GM19324 (cell line): ENCODE measurements at regions not wholly inside any gene's neighbourhood (a gene's known extent, or its start where the extent isn't known, plus 50 kb on each side); places are given as distances from the start of the nearest gene placed in this dataset.

Source experiments
- ATAC-seq: cut with Tn5 transposase; IDR thresholded peaks from one replicate; pipeline ENCODE4 v1.9.1; 2021; ENCODE audit warnings: mild to moderate bottlenecking, moderate library complexity; ENCODE audit not compliant: unreplicated experiment, low FRiP score

DNA sequence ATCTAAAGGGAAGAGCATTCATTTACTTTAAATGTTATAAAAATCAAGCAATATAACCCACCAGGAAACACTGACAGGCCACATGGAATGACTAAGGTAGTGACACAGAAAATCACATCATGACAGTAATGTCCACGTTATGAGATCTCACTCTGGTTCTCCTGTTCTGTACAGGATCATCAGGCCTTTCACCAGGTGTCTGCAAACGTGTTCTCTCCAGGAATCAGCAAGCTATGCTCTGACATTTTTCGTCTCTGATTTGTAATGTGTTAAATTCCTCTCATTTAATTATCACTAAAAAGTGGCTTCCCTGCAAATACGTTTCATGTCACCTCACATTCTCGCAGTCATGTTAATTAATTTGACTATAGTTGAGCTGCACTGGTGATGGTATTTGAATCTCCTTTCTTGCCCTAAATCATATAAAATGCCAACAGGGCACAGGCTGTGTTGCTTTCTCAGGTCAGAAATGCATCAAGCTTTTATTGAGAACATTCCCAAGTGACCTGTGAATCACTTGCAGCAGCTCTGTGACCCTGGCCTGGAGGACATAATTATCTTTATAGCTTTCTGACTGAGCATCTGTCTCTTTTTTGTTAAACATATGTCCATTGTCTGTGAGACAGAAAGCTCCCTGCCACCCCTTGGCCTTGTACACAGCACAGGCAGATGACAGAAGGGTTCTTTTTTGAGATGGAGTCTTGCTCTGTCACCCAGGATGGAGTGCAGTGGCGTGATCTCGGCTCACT is 196.2 kb downstream of the DIRAS2 start:
- no peak for ATAC-seq

DNA sequence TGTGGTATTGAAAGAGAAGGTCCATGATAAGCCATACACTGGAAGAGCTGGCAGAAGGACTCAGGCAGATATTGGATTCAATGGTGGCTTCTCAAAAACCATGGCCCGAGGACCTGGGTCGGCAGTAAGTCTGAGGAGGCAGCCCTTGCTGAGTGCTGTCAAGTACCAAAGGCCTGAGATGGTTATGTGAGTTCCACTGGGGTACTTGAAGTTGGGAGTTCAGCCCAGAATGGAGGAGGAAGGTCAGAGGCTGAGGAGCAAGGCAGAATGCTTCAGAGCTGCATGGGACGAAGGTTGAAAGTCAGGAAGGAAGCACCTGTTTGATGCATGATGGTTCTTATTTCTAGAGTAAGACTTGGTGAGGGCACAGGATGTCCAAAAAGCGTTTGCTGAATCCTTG is 194.9 kb downstream of the DIRAS2 start:
- ATAC-seq, result no peak

- no peak for ATAC-seq
Measured at GRCh38 chr9:90449213-90449925, 193.3 kb downstream of the DIRAS2 start.

GRCh38 chr9:90451804-90452203 is 190.8 kb downstream of the DIRAS2 start:
- ATAC-seq, result no peak

DNA sequence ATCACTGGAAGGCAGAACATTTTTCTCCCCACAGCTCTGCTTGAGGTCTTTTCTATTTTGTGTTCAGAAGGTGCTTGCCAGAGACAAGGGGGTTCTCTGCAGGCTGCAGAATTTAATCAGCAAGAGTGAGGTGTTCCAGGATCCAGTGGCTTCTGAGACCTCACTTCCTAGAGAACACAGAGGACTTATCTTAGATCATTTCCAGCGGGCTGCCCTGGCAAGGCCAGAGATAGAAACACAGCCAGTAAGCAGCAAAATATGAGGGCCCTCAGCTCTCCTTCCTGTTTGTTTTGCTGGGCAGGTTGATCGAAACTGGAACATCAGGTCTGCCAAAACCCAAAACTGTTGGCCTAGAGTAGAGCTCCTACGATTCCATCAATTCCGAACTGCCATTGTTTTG is 187.3 kb downstream of the DIRAS2 start:
- ATAC-seq, result no peak

GRCh38 chr9:90457386-90458190 is 185.0 kb downstream of the DIRAS2 start:
- no peak for ATAC-seq

DNA sequence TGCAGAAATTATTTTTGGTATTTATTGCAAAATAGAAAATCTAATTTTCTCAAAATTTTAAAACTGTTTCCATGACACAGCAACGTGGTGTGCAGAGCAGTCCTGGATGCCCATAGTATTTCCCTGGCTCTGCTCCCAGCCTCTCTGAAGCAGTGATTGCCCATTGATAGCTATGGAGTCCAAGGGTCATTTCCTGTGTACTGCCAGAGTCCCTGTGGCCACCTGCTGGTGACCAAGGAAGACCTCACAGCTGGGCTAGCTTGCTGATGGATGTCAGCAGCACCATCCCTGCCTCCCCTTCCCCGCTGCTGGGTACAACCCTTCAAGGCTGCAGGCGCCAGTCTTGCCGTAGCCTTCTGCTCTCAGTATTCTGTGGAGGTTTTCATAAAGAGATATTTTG is 184.1 kb downstream of the DIRAS2 start:
- ATAC-seq, result no peak

- ATAC-seq, result peak; percentile 69
Measured at GRCh38 chr9:90459321-90459720, 183.3 kb downstream of the DIRAS2 start.

DNA sequence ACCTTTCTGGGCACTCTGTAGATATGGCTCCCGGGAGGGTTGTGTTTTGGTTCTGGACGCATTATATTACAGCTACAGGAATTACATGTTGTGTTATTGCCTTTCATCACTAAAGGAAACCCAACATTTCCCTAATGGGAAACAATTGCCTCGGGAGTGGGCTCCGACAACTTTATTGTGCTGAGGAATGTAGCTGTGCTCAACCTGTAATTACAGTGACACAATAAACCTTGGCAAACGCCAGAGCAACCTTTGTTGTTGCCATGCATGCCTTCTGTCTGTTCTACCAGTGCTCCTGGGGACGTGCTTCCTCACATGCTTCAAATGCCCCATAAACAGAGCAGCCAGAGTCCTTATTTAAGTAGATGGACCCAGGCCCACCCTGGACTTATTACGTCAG is 182.4 kb downstream of the DIRAS2 start:
- no peak for ATAC-seq

DNA sequence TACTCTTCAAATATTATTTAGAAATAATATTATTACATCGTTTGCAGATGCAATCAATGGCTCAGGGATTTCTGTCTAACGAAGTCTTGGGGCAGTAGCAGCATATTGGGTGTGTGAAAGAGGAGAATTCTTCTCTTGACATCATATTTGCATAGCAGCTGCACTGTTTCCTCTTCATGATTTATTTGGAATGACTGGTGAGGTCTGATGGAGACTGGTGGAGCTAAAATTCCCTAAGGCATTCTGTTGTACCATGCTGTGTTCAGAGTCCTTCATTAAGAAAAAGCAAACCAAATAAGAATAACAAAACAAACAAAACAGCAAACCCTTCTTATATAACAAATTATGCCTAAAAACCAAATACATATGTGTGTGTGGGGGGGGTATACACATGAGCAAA is 177.6 kb downstream of the DIRAS2 start:
- ATAC-seq, result no peak

DNA sequence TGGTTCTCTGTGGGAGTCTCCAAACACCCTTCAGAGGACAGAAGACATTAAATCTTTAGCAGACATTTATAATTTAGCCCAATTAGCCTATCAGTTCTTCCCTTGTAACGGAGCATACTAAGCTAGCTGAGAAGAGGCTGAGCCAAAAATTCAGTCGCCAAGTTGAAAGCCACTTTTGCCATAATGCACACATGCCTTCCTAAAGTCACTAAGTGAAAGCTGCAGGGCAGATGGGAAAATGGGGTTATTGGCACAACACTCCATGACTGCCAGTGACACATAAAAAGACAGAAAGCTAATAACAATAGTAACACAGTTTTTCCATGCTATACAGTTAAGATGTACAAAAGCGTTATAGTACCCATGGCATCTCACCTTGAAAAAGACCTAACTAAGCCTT is 176.2 kb downstream of the DIRAS2 start:
- ATAC-seq, result no peak

- no peak for ATAC-seq
Measured at GRCh38 chr9:90469435-90469834, 173.2 kb downstream of the DIRAS2 start.

GRCh38 chr9:90469865-90470387 is 172.7 kb downstream of the DIRAS2 start:
- no peak for ATAC-seq

GRCh38 chr9:90476058-90476457 is 166.6 kb downstream of the DIRAS2 start:
- no peak for ATAC-seq

- no peak for ATAC-seq
Measured at GRCh38 chr9:90477535-90477934, 165.1 kb downstream of the DIRAS2 start.

DNA sequence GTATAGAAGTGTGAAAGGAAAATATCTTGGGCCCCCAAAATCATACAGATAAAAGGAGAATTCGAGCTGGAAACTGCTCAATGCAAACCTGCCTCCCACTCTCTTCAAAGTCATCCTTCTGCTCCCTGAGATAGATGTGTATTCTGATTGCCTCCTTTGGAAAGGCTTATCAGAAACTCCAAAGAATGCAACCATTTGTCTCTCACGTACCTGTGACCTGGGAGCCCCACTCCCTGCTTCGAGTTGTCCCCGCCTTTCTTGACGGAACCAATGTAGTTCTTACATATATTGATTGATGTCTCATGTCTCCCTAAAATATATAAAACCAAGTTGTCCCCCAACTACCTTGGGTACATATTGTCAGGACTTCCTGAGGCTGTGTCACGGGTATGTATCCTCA is 163.8 kb downstream of the DIRAS2 start:
- no peak for ATAC-seq

GRCh38 chr9:90485028-90485427 is 157.6 kb downstream of the DIRAS2 start:
- ATAC-seq, result no peak

DNA sequence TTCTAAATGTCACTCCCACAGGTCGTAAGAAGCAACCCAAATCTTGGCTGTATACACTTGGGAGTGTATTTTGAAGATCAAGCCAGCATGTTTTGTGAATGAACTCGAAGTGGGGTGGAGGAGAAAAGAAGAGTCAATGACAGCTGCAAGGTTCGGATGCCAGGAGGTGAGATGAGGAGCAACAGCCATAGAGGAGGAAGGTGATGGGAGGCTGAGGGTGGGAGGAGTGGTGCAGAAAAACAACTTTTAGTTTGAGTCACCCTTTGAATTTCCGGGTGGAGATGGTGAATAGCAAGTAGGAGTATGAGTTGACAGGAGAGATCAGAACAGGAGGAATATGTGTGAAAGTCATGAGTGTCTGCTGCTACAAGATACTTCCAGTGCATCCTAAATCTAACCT is 153.6 kb downstream of the DIRAS2 start:
- ATAC-seq, result no peak

GRCh38 chr9:90499761-90500160 is 142.9 kb downstream of the DIRAS2 start:
- no peak for ATAC-seq

GRCh38 chr9:90502134-90502533 is 140.5 kb downstream of the DIRAS2 start:
- ATAC-seq, result no peak

GRCh38 chr9:90504486-90504885 is 138.1 kb downstream of the DIRAS2 start:
- no peak for ATAC-seq
